ENCODE measurements at regions not wholly inside any gene's neighbourhood (a gene's known extent, or its start where the extent isn't known, plus 50 kb on each side); places are given as distances from the start of the nearest gene placed in this dataset.

DNA sequence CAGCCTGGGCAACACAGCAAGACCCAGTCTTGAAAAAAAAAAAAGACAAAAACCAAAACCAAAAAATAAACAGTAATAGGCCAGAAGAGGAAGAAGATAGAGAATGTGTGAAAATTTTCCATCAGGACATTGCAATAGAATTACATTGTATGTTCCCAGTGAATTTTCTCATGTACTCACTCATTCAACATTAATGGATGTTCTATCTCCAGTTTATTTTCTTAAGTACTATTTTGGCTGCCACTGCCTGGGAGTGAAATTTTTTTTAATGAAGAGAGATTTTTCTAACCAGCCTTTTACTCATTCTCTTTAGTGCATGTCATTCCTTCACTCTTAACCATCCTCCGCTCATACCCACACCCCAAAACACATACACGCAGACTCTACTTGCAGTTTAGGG, 282.8 kb downstream of the ALDH8A1 start:
- CTCF ChIA-PET (ENCODE audit: partially characterized antibody), result no interaction called here
- no peak overlapping the region for H3K23ac ChIP-seq (ENCODE audit: insufficient read length)
- DNase-seq (ENCODE audit: low read depth in 1 of 2, low spot score in 2 of 2), result no peak
- no peak overlapping the region for H4K8ac ChIP-seq (ENCODE audit: extremely low read depth, insufficient read depth, low read length)
- H3K4ac ChIP-seq (replicated peaks; ENCODE audit: insufficient read length, low read depth, low read length), result no peak overlapping the region
- no peak overlapping the region for H2BK120ac ChIP-seq (replicated peaks; ENCODE audit: low read depth, low read length)
- no peak overlapping the region for H3K14ac ChIP-seq (ENCODE audit: insufficient read length)
- H2AFZ ChIP-seq (ENCODE audit: low read length), result no peak overlapping the region
- no peak overlapping the region for H3K4me2 ChIP-seq (ENCODE audit: insufficient read depth in 1 of 2, low read depth in 2 of 2, low read length in 2 of 2)
- no peaks in the 10 kb centered on the region; the same call in 1 of the 2 replicates for H3K23me2 ChIP-seq (ENCODE audit: low read depth, low read length)
- no peak overlapping the region for H3K4me3 ChIP-seq (ENCODE audit: extremely low read depth in 1 of 4, insufficient read depth in 2 of 4, low read depth in 3 of 4, low read length in 4 of 4)
- no peak overlapping the region for H4K91ac ChIP-seq (replicated peaks; ENCODE audit: insufficient read length, low read length)
- no peaks in the 10 kb centered on the region for H4K20me1 ChIP-seq (replicated peaks in 1 of 2; ENCODE audit: control insufficient read depth in 1 of 2, insufficient read depth in 2 of 2, low read length in 2 of 2)
- no peak overlapping the region for H3K9ac ChIP-seq (replicated peaks in 1 of 4; ENCODE audit: extremely low read depth in 1 of 4, low read depth in 3 of 4, low read length in 3 of 4)
- no peaks in the 10 kb centered on the region for H3K79me2 ChIP-seq (ENCODE audit: control insufficient read depth in 1 of 2, insufficient read depth in 2 of 2, low read length in 2 of 2)
- H3K9me3 ChIP-seq (ENCODE audit: insufficient read depth in 2 of 2, low read depth in 1 of 2, low read length in 1 of 2), result no peaks in the 10 kb centered on the region
- H3K4me1 ChIP-seq (replicated peaks in 1 of 4; ENCODE audit: control insufficient read depth in 3 of 4, insufficient read depth in 4 of 4, low read length in 3 of 4), result no peaks in the 10 kb centered on the region
- no peak overlapping the region for H2BK15ac ChIP-seq (ENCODE audit: low read length)
- H3K36me3 ChIP-seq (ENCODE audit: control insufficient read depth in 2 of 4, insufficient read depth in 4 of 4, low read length in 3 of 4), result no peaks in the 10 kb centered on the region
- H3K18ac ChIP-seq (ENCODE audit: extremely low read depth, low read length), result no peak overlapping the region
- no peak overlapping the region for H3K27ac ChIP-seq (ENCODE audit: low read depth, low read length)
- no peaks in the 10 kb centered on the region for H3K27me3 ChIP-seq (replicated peaks in 1 of 4; ENCODE audit: control insufficient read depth in 3 of 4, extremely low read depth in 1 of 4, insufficient read depth in 3 of 4, low read length in 3 of 4)
- H3K79me1 ChIP-seq (ENCODE audit: low read depth, low read length), result no peaks in the 10 kb centered on the region
- no peak overlapping the region for H3K56ac ChIP-seq (replicated peaks; ENCODE audit: insufficient read length, low read depth, low read length)
- POLR2A ChIA-PET (ENCODE audit: partially characterized antibody), result no interaction called here
- TF ChIP-seq POLR2A (IDR thresholded peaks at IDR 0.05; ENCODE audit: control extremely low read depth in 1 of 2, low read depth in 2 of 2, low read length in 2 of 2) (no peak), TEAD4 (IDR thresholded peaks at IDR 0.05; ENCODE audit: low read depth, low read length) (no peak), KDM1A (IDR thresholded peaks at IDR 0.05; ENCODE audit: borderline replicate concordance, low read length) (no peak), SAP30 (IDR thresholded peaks at IDR 0.05; ENCODE audit: insufficient read depth, insufficient replicate concordance, low read length) (no peak)
- 94% methylated on average over 2 of the region's 2 CpGs; no CpG with 5 or more reads in 1 of the 2 experiments for WGBS, 2 experiments (ENCODE audit: extremely low coverage in 1 of 2, insufficient coverage in 1 of 2, insufficient read length in 1 of 2, insufficient replicate concordance in 2 of 2, low coverage in 1 of 2, low lambda C conversion rate in 2 of 2, missing lambda C conversion rate in 1 of 2)
- no peak overlapping the region for H2BK5ac ChIP-seq (ENCODE audit: low read depth, low read length)
- no peak overlapping the region for H2BK12ac ChIP-seq (ENCODE audit: low read depth, low read length)
- no peak overlapping the region for H2AK5ac ChIP-seq (ENCODE audit: low read depth, low read length)
- H4K5ac ChIP-seq (ENCODE audit: insufficient read length, low read depth, low read length), result no peak overlapping the region
- no peak for FAIRE-seq
- no peak overlapping the region for H2BK20ac ChIP-seq (ENCODE audit: low read length)
